HG02678 (cell line): ENCODE measurements at regions not wholly inside any gene's neighbourhood (a gene's known extent, or its start where the extent isn't known, plus 50 kb on each side); places are given as distances from the start of the nearest gene placed in this dataset.
A peak's percentile ranks its signal among the peaks of the same experiment; 100 is the strongest.
"Not testable (repeated sequence)": the region's sequence is repeated elsewhere in the genome, so short reads cannot be mapped to it uniquely, and the experiment has no call there.

Source experiments
- ATAC-seq: cut with Tn5 transposase; IDR thresholded peaks from one replicate; pipeline ENCODE4 v1.9.1; 2021; ENCODE audit warnings: mild to moderate bottlenecking, moderate library complexity; ENCODE audit not compliant: unreplicated experiment

DNA sequence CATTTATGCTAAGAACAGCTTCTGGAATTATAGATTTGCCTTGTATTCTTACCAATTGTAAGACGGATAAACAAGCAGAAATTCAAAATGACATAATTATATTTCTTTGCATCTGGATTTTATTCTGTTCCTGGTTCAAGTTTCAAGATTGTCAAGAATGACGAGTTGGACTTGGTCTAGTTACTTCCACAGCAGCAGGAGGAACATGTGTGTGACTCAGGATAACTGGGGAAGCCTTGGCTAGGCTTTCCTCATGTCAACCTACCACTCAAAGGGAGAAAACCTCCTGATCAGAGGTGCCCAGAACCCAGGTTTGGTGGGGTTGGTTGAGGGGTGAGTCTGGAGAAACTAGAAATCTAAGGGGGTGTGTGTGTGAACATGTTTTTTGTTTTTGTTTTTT is 259.7 kb downstream of the SOX2 start:
- ATAC-seq = no peak

- ATAC-seq = no peak
Observed at GRCh38 chr3:181974198-181974597, 262.5 kb downstream of the SOX2 start.

- no peak for ATAC-seq
Observed at GRCh38 chr3:181976526-181976925, 264.8 kb downstream of the SOX2 start.

GRCh38 chr3:181985386-181985785 is 273.7 kb downstream of the SOX2 start:
- no peak for ATAC-seq

DNA sequence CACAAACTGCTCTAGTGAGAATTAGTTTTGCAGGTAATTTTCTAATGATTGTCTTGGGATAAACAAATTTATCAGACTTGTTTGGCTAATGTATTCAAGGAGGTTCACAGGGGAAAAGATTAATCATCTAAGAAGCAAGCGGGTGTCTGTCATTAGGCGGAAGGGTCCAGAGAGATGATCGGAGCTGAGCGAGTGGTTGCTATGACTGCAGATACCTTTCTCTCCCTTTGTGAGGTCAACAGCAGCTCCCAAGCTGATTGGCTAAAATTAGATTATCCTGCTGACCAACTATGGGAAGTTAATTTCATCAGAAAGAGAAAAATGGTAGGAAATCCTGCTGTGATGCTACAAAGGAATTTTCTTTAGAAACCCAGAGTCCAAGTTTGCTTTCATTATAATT is 276.0 kb downstream of the SOX2 start:
- ATAC-seq = no peak

- ATAC-seq = peak; percentile 11
Observed at GRCh38 chr3:181998828-181999227, 287.1 kb downstream of the SOX2 start.

GRCh38 chr3:181999314-181999713 is 287.6 kb downstream of the SOX2 start:
- peak; percentile 85 for ATAC-seq

GRCh38 chr3:182000447-182000846 is 288.7 kb downstream of the SOX2 start:
- no peak for ATAC-seq

DNA sequence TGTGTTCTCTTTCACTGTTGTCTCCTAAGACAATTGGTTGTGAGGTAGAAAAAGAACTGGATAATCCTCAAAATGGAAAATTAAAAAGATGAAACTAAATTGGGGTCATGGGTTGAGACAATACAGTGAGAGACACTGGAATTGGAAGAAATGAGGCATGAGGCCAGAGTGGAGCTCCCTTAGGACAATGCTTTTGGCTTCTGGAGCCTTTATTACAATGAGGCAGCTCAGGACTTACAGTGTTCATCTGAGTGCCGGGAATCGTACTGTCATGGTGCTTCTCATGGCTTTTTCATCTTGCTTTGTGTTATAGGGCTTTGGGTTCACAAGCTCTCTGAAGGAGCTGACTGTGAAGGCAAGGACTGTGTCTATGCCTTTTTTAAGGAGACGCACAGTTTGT is 293.5 kb downstream of the SOX2 start:
- no peak for ATAC-seq

GRCh38 chr3:182005701-182006100 is 294.0 kb downstream of the SOX2 start:
- no peak for ATAC-seq

GRCh38 chr3:182006431-182006830 is 294.7 kb downstream of the SOX2 start:
- ATAC-seq = no peak

DNA sequence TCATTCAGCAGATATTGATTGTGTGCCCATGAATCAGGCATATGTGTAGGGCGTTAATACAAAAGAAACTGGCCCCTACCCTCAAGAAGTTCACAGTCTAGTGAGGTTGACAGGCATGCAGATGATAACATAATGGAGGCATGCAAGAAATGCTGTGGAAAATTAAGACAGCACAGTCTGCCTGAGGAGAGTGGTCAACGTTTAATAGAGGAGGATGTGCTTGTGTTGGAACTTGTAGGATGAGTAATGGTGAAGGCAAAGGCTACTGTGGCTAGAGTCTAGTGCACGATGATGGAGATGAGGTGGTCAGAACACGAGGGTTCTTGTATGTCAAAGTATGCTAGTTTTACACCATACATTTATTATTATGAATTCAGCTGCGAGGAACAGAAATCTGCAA is 295.7 kb downstream of the SOX2 start:
- ATAC-seq = no peak

- ATAC-seq = no peak
Observed at GRCh38 chr3:182018361-182018760, 306.6 kb downstream of the SOX2 start.

- ATAC-seq = no peak
Observed at GRCh38 chr3:182019926-182020325, 308.2 kb downstream of the SOX2 start.

DNA sequence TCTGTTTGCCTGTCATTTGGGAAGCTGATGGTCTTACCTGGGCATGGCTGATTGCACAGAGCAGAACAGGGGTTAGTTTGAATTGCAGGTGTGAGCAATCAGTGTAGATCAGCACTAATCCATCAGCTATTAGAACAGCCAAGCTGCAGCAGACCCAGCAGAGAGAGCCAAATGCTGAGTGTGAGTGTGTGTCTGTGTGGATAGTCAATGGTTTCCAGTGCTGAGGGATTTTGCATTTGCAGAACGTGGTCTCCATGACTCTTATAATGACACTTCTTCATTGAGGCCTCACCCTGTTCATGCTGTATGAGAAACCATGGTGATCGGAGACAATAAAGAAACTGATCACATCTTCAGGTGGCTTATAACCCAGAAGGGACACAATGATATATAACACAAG is 312.1 kb downstream of the SOX2 start:
- ATAC-seq = no peak

- no peak for ATAC-seq
Observed at GRCh38 chr3:182027366-182027765, 315.6 kb downstream of the SOX2 start.

DNA sequence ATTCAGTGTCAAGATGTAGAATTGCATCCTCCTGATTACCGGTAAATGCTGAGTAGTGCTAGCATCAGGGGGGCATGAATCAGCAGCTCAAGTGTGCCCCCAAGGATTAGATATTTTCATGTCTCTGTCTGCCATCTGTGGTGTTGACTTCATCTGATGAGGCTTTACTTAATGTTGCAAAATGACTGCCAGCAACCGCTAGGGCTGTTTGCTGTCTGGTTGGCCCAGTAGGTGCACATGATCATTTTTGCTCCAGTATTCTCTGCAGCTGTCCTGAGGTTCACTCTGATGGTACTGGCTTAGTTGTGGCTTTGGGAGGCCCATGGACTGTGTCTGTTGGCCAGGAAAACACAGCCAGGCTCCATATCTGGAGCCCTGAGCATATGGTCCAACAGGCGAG is 316.4 kb downstream of the SOX2 start:
- no peak for ATAC-seq

DNA sequence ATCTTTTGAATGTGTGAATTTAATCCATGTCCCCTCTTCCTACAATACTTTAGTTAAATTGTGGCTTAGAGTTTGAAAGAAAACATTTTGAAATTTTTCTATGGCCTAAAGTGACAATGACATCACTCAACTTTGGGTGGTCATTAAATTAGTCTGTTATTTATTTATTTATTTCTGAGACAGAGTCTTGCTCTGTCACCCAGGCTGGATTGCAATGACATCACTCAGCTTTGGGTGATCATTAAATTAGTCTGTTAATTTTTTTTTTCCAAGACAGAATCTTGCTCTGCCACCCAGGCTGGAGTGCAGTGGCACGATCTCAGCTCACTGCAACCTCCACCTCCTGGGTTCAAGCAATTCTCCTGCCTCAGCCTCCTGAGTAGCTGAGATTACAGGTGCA is 322.5 kb downstream of the SOX2 start:
- not testable (repeated sequence) for ATAC-seq

GRCh38 chr3:182035324-182035723 is 323.6 kb downstream of the SOX2 start:
- no peak for ATAC-seq

DNA sequence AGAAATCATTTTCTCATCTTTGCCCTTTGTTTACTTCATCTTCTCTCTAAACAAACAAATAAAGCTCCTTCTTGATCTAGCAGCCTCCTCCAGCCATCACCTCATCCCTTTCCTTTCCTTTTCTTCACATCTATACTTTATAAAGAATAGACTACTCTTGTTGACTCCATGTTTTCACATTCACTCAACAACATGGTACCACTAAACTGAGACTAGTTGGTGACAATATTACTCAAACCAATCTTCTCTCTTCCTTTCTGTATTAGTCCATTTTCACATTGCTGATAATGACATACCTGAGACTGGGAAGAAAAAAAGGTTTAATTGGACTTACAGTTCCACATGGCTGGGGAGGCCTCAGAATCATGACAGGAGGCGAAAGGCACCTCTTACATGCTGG is 324.7 kb downstream of the SOX2 start:
- ATAC-seq = no peak

- ATAC-seq = no peak
Observed at GRCh38 chr3:182041668-182042291, 330.1 kb downstream of the SOX2 start.

DNA sequence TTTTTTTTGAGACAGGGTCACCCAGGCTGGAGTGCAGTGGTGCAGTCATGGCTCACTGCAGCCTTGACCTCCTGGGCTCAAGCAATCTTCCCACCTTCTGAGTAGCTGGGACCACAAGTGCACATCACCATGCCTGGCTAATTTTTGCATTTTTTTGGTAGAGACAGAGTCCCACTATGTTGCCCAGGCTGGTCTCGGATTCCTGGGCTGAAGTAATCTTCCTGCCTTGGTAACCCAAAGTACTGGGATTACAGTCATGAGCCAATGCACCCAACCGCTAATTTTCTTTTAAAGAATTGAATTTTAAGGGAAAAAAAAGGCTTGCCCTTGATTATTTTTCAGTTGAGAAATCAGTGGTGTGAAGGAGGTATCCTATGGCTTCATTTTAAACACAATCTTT is 334.0 kb downstream of the SOX2 start:
- ATAC-seq = no peak

DNA sequence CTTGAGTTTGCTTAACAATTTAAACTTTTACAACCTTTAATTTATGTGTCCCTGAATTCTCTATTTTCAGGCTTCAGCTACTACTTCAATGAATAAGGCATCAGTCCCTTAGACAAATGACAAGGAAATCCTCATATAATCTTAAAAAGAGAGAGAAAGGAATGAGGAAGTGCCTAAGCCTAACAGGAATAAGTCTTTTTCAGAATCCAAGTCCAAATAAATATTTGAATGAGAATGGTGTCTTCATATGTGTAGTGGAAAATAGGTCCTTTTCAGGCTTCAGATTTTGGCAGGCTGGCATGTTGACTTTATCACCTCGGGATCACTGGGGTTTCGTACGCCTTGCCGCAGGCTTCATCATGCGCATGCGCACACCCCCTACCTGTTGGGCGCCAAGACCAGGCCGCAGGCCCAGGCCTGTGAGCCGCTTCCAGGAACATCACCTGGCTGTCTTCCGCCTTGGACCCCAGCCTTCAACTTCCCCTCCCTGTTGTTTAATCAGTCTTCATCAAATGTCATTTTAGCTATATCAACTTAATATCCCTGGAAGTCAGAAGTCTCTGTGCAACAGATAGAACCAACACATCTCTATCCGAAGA is 334.5 kb downstream of the SOX2 start:
- ATAC-seq = no peak
